HG02938 (cell line): ENCODE measurements at regions not wholly inside any gene's neighbourhood (a gene's known extent, or its start where the extent isn't known, plus 50 kb on each side); places are given as distances from the start of the nearest gene placed in this dataset.
A peak's percentile ranks its signal among the peaks of the same experiment; 100 is the strongest.
"Not testable (repeated sequence)": the region's sequence is repeated elsewhere in the genome, so short reads cannot be mapped to it uniquely, and the experiment has no call there.

Experiments
- ATAC-seq: cut with Tn5 transposase; IDR thresholded peaks from one replicate; pipeline ENCODE4 v1.9.1; 2021; ENCODE audit warnings: mild to moderate bottlenecking, moderate library complexity; ENCODE audit not compliant: unreplicated experiment

DNA sequence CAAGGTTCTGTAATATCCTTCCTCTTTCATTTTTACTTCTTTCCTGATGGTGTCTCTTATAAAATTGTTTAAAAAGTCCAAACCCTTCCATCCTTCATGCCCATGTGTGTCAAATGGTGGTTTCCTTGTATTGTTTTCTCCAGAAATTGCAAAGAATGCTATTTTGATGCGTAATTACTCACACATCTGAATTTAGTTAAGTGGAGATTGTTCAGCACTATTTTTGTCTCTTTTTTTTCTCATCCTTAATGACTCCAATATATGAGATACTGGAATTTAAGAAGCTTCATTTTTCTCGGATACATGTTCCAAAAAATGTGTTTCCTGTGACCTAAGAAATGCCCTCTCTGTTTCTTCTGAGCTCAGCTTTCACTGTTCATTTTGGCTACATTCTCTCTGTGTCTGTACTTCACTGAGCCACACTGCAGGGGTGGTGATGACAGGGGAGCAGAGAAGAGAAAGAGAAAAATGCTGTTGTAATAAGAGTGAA lies 799.8 kb downstream of the DIPK2A start:
- no peak for ATAC-seq

- no peak for ATAC-seq
Observed at GRCh38 chr3:144772372-144772771, 800.7 kb downstream of the DIPK2A start.

DNA sequence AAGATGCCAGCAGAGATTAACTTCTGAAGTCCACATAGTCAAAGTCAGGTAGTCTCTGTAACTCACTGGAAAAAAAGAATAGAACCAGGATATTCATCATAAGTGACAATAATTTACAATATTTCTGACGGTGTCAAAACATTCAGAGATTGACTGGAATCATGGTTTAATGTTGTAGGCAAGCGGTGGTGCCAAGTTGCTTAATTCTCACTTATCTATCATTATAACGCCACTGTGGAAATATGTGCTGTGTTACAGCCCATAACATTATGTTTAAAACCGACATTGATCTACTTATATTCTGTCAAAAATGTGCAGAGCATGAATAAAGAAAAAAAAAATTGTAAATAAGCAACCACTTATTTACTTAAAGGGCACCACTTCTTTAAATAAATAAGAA lies 801.7 kb downstream of the DIPK2A start:
- ATAC-seq, result no peak

DNA sequence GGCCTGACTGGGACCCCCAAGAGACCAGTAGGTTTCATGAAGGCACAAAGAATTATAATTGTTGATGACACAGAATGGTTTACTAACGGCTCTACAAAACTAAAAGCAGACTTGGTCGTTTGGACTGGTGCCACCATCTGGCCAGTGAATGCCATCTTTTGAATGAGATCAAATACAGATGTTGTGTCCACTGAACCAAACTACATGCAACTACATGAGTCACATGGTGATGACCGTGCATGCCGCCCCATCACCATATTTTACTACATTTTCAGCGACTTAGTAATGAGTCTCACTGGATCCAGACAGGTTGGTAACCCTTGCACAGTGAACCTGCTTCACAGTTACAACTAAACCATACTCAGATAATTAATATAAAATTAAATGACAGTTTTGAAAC lies 803.3 kb downstream of the DIPK2A start:
- no peak for ATAC-seq

- no peak for ATAC-seq
Observed at GRCh38 chr3:144775551-144775950, 803.9 kb downstream of the DIPK2A start.

DNA sequence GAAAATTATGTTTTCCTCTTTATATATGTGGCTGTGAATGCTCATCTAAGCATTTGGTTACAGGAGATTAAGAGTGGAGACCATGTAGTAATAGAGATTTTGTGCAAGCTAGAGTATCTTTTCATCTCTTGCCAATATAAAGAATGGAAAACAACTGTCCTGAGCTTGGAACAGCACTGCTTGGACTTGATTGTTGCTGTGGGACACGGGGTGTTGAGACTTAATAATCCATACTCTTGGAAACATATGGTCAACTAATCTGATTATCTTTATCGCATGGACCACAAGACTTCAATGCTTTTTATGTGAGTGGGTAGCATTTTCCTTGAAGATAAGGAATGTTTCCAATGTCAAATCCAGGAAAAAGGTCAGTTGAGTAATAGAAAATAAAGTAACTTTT lies 806.3 kb downstream of the DIPK2A start:
- ATAC-seq, result no peak

GRCh38 chr3:144791034-144791433 lies 819.4 kb downstream of the DIPK2A start:
- no peak for ATAC-seq

DNA sequence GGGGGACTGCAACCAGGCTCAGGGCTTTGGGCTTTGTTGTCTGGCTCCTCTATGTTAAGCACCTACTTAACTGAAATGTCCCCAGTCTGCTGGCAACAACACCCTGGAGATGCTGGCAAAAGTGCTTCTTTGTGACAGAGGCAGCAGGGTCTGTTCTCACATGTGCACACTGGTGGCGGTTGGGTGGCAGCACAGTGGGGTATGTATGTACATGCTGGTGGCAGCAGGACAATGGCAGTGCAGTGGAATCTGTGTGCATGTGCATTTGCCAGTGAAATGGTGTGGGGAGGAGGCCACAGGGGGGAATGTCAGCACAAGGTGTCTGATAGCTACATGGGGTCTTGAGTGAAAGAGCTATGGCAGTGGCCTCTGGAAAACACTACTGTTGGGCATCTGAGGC lies 830.3 kb downstream of the DIPK2A start:
- ATAC-seq, result no peak

DNA sequence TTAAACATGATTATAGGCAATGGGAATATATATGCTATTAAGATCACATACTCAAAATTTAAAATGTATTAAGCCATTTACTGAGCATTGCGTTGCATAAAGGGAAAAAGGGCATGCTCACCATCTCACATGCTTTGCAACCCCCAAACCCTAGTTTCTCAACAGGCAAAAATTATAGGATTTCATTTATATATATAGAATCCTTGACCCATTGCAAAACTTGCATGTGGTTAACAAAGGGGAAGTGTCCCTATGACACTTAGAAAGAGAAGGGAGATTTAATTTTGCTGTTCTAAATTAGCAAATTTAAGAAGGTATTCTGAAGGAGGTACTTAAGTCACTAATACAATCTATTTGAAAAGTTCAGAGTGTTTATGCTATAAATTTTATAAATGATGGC lies 837.8 kb downstream of the DIPK2A start:
- ATAC-seq, result no peak

DNA sequence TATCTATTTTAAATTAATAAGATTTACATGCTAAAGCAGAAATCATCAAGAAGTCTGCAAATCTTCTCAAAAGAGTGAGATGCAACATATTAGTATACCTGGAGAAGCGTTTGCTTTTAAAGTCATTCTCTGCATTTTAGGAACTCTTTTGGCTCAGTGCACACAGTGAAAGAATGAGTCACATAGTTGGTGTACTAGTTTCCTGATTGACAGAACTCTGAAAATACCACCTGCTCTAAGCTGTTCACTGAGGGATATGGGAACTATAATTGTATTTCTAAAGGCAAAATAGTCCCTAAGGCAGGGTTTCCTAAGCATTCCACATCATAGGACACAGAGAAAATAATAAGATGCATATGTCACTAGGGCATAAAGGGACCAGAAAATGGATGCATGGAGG lies 838.5 kb downstream of the DIPK2A start:
- peak; percentile 72 for ATAC-seq

DNA sequence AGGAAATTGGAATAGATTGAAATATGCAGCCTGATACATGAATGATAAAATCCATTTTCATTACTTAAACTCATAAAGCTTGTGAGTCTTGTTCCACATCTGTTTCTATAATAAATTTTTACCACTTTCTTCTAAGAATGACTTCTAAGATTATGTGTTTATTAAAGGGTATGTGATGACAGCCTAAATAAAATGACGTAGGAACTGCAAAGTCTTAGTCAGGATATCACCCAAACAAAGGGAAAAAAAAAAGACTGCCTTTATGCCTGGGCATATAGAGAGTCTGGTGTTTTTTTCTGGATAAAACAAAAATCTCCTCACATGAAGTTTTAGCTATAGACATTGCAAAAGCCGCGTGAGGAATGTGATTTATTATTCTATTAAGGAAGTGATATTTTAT lies 844.0 kb downstream of the DIPK2A start:
- ATAC-seq, result no peak

- ATAC-seq, result no peak
Observed at GRCh38 chr3:144816323-144816722, 844.7 kb downstream of the DIPK2A start.

DNA sequence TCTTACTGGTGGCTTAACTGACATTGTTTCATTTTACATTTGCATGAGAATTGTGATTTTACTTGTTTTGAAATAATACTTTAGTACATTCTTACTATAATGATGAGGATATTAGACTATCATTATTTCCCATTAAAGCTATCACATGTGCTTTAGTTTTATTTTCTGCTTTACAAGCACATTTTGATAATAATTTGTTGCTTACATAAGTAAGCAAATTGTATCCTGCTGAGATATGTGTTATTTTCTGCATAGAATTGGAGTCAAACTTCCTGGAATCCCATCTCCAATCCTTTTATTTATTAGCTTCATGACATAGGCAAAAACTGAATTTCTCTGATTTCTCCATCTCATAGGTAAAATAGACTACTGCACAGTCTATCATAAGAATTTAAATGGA lies 847.4 kb downstream of the DIPK2A start:
- no peak for ATAC-seq

DNA sequence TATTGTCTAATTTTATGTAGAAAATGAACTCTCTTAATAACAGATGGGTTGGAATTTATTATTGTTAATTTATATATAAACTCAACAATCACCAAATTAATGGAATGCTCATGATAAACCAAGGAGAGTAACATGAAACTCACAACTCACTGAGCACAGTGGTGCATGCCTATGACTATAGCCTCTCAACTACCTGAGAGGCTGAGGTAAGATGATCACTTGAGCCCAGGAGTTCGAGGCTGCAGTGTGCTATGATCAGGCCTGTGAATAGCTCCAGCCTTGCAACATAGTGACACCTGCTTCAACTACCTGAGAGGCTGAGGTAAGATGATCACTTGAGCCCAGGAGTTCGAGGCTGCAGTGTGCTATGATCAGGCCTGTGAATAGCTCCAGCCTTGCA lies 848.6 kb downstream of the DIPK2A start:
- ATAC-seq, result not testable (repeated sequence)

DNA sequence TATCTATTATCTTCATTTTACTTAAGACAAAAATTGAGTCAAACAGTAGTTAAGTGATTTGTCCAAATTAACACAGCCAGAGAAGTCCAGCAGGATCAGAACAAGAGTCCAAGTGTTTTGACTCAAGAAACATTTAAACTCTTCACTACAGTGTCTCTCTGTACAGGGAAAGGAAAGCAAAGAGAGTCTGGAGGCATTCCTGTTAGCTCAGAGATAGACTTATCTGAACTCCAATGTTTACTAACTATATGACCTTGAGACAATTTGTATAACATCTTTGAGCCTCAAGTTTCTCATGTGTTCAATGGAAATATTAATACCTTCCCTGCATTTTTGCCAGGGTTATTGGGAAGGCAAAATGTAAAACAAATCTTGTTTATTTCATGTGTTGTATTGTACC lies 849.1 kb downstream of the DIPK2A start:
- no peak for ATAC-seq

- no peak for ATAC-seq
Observed at GRCh38 chr3:144821583-144821982, 850.0 kb downstream of the DIPK2A start.

GRCh38 chr3:144822671-144823070 lies 851.0 kb downstream of the DIPK2A start:
- no peak for ATAC-seq

GRCh38 chr3:144831955-144832716 lies 860.5 kb downstream of the DIPK2A start:
- ATAC-seq, result no peak

GRCh38 chr3:144839991-144840390 lies 868.4 kb downstream of the DIPK2A start:
- no peak for ATAC-seq

GRCh38 chr3:144840866-144841265 lies 869.2 kb downstream of the DIPK2A start:
- no peak for ATAC-seq

GRCh38 chr3:144843099-144843498 lies 871.5 kb downstream of the DIPK2A start:
- no peak for ATAC-seq

DNA sequence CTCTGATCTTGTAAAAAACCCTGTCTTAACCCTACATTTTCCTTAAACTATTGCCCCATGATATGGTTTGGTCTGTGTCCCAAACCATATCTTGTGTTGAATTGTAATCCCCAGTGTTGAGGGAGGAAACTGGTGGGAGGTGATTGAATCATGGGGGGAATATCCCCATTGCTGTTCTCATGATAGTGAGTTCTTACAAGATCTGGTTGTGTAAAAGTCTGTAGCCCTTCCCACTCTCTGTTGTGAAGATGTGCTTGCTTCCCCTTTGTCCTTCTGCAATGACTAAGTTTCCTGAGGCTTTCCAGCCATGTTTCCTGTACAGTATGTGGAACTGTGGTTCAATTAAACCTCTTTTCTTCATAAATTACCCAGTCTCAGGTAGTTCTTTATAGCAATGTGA lies 881.4 kb downstream of the DIPK2A start:
- ATAC-seq, result no peak

- ATAC-seq, result not testable (repeated sequence)
Observed at GRCh38 chr3:144854020-144854419, 882.4 kb downstream of the DIPK2A start.
